Activated CD4-positive, alpha-beta T cell treated with anti-CD3 and anti-CD28 coated beads for 1 hour (primary cell): ENCODE measurements at regions not wholly inside any gene's neighbourhood (a gene's known extent, or its start where the extent isn't known, plus 50 kb on each side); places are given as distances from the start of the nearest gene placed in this dataset.
A peak's percentile ranks its signal among the peaks of the same experiment; 100 is the strongest.
"Not testable (repeated sequence)": the region's sequence is repeated elsewhere in the genome, so short reads cannot be mapped to it uniquely, and the experiment has no call there.

ENCODE experiments used
- DNase-seq: peaks from one replicate; pipeline ENCODE4 v3.0.0-alpha.2; 2020

GRCh38 chr6:43932259-43933147 lies 162.5 kb downstream of the VEGFA start:
- DNase-seq: no peak

GRCh38 chr6:43931201-43931600 lies 161.2 kb downstream of the VEGFA start:
- no peak for DNase-seq

- DNase-seq: no peak
Measured at GRCh38 chr6:43930440-43931154, 160.6 kb downstream of the VEGFA start.

GRCh38 chr6:43929511-43929910 lies 159.5 kb downstream of the VEGFA start:
- DNase-seq: no peak

DNA sequence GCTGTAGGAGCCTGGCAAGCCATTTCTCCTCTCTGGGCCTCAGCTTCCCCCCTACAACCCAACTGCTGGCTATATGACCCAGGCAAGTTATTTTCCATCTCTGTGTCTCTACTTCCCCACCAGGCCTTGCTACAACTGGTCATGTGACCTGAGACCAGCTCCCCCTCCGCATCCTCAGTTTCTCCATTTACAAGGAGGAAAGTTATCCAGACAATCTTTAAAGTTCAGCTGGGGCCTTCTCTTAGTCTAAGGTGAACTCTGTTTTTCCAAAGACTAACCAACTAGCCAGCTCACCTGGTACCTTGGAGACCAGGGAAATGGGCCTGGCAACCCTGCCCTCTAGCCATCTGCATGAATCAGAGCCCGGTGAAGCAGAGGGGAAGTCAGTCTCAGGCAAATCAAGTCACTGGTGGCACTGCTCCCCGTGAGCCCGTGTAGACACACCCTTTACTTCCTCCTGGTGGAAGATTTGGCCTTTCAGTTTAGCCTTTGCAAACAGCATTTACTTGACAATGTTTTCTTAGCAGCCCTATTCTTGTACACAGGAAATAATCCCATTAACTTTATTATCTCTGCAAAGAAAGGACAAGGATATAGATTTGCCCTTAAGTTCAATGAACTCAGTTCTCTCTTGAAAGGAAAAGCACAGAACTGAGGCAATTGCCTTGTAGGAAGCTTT lies 157.7 kb downstream of the VEGFA start:
- DNase-seq: no peak

DNA sequence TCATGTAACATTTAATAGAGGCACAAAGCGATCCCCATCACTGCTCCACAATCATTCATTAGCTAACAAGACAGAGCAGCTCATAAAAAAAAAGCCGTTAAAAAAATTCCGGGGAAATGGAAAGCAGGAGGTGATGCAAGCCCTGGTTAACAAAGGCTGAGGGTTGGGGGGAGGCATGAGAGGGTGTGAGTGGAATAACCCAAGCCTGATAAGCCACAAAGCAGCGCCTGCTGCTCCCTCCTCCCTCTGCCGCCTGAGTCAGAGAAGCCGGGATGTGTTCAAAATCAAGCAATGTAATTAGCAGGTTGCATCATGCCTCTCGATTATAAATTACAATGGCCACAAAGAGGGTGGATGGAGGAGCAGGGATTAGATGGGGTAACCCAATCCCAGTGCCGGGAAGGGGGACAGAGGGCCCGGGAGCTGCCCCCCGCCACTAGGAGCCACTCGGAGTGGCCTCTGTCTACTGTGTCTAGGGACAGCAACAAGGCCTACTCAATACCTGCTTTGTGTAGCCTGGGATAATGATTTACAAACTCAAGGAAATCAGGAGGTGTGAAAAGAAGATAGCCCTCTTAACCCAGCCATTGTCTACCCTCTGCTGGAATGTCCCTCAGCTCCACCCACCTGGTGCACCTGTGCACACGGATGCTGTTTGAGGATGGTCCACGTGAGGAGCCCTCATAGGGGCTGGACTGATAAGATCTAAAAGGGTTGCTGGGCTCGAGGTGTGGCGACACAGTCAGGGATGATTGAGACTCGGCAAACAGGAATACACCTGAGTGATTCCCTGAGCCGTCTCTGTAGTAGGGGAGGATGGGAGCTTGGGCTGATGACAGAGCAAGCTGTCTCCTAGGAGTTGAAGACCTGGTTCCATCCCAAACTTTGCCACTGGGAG lies 156.9 kb downstream of the VEGFA start:
- no peak for DNase-seq

- not testable (repeated sequence) for DNase-seq
Measured at GRCh38 chr6:43925636-43926139, 155.7 kb downstream of the VEGFA start.

- DNase-seq: peak; percentile 18
Measured at GRCh38 chr6:43924222-43924702, 154.3 kb downstream of the VEGFA start.

GRCh38 chr6:43923376-43924221 lies 153.6 kb downstream of the VEGFA start:
- no peak for DNase-seq

GRCh38 chr6:43922426-43923375 lies 152.7 kb downstream of the VEGFA start:
- DNase-seq: no peak

- DNase-seq: no peak
Measured at GRCh38 chr6:43921548-43922425, 151.8 kb downstream of the VEGFA start.

DNA sequence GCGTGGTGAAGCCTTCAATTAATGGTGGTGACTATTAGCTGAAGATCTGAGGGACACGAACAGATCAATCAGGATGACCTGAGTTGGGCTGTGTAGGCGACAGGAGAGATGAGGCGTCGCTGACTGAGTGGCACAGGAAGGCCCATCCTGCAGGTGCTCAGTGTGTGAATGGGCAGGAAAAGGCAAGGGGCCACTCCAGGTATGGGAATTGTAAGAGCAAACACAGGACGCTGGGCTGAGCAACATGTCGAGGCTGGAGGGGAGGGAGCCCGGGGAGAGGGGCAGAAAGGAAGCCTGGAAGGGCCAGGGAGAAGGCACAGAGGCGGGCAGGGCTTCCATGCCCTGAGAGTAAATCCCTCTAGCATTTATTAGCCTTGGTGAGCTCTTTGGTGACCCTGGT lies 151.0 kb downstream of the VEGFA start:
- no peak for DNase-seq

GRCh38 chr6:43919774-43920173 lies 149.8 kb downstream of the VEGFA start:
- DNase-seq: no peak

- DNase-seq: no peak
Measured at GRCh38 chr6:43917878-43918382, 147.9 kb downstream of the VEGFA start.

GRCh38 chr6:43916924-43917877 lies 147.2 kb downstream of the VEGFA start:
- DNase-seq: no peak

- no peak for DNase-seq
Measured at GRCh38 chr6:43915986-43916923, 146.2 kb downstream of the VEGFA start.
